ENCODE measurements at regions not wholly inside any gene's neighbourhood (a gene's known extent, or its start where the extent isn't known, plus 50 kb on each side); places are given as distances from the start of the nearest gene placed in this dataset.
"Not testable (repeated sequence)": the region's sequence is repeated elsewhere in the genome, so short reads cannot be mapped to it uniquely, and the experiment has no call there.

- FAIRE-seq: no peak
Observed at GRCh38 chr7:39825401-39825980, 124.6 kb upstream of the CDK13 start.

- no peak for FAIRE-seq
Observed at GRCh38 chr7:39826166-39826565, 123.9 kb upstream of the CDK13 start.

GRCh38 chr7:39827571-39827970 is 122.5 kb upstream of the CDK13 start:
- FAIRE-seq: no peak

GRCh38 chr7:39829028-39829427 is 121.0 kb upstream of the CDK13 start:
- FAIRE-seq: no peak

GRCh38 chr7:39832519-39833085 is 117.5 kb upstream of the CDK13 start:
- FAIRE-seq: peak; percentile 31

GRCh38 chr7:39833180-39833799 is 116.8 kb upstream of the CDK13 start:
- not testable (repeated sequence) for FAIRE-seq

- not testable (repeated sequence) for FAIRE-seq
Observed at GRCh38 chr7:39833865-39834634, 116.0 kb upstream of the CDK13 start.

GRCh38 chr7:39838326-39838725 is 111.7 kb upstream of the CDK13 start:
- no peak for FAIRE-seq

- FAIRE-seq: no peak
Observed at GRCh38 chr7:39845006-39845405, 105.0 kb upstream of the CDK13 start.

GRCh38 chr7:39847227-39847626 is 102.8 kb upstream of the CDK13 start:
- no peak for FAIRE-seq

GRCh38 chr7:39851466-39852045 is 98.5 kb upstream of the CDK13 start:
- FAIRE-seq: no peak

- not testable (repeated sequence) for FAIRE-seq
Observed at GRCh38 chr7:39854616-39855324, 95.3 kb upstream of the CDK13 start.

- FAIRE-seq: no peak
Observed at GRCh38 chr7:39855325-39855674, 94.8 kb upstream of the CDK13 start.

GRCh38 chr7:39863675-39864322 is 86.3 kb upstream of the CDK13 start:
- peak; percentile 46 for FAIRE-seq

GRCh38 chr7:39869888-39870522 is 80.1 kb upstream of the CDK13 start:
- FAIRE-seq: not testable (repeated sequence)

GRCh38 chr7:39871610-39872009 is 78.4 kb upstream of the CDK13 start:
- FAIRE-seq: not testable (repeated sequence)

GRCh38 chr7:39880556-39880955 is 69.5 kb upstream of the CDK13 start:
- FAIRE-seq: no peak

GRCh38 chr7:39882148-39882784 is 67.8 kb upstream of the CDK13 start:
- no peak for FAIRE-seq

- no peak for FAIRE-seq
Observed at GRCh38 chr7:39883812-39884390, 66.2 kb upstream of the CDK13 start.

- no peak for FAIRE-seq
Observed at GRCh38 chr7:39888171-39888853, 61.7 kb upstream of the CDK13 start.
